ENCODE measurements at regions not wholly inside any gene's neighbourhood (a gene's known extent, or its start where the extent isn't known, plus 50 kb on each side); places are given as distances from the start of the nearest gene placed in this dataset.

DNA sequence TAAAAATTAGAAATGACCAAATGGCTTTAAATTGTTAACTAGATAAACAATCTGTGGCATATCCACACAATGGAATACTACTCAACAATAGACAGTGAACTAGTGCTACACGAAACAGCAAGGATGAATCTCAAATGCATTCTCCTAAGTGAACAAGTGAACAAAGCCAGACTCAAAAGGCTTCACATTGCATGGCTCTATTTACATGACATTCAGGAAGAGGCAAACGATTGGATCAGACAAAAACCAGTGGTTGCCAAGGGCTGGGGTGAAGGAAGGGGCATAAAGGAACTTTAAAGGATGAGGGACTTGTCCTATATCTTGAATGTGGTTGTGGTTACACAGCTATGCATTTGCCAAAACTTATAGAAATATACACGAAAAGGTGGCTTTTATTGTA, 184.3 kb downstream of the RPIA start:
- TF ChIP-seq, protein P1, sequence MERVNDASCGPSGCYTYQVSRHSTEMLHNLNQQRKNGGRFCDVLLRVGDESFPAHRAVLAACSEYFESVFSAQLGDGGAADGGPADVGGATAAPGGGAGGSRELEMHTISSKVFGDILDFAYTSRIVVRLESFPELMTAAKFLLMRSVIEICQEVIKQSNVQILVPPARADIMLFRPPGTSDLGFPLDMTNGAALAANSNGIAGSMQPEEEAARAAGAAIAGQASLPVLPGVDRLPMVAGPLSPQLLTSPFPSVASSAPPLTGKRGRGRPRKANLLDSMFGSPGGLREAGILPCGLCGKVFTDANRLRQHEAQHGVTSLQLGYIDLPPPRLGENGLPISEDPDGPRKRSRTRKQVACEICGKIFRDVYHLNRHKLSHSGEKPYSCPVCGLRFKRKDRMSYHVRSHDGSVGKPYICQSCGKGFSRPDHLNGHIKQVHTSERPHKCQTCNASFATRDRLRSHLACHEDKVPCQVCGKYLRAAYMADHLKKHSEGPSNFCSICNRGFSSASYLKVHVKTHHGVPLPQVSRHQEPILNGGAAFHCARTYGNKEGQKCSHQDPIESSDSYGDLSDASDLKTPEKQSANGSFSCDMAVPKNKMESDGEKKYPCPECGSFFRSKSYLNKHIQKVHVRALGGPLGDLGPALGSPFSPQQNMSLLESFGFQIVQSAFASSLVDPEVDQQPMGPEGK (CRISPR knock-in tag; IDR thresholded peaks at IDR 0.05; ENCODE audit: borderline replicate concordance): no peak
- TF ChIP-seq PPARA (CRISPR knock-in tag; IDR thresholded peaks at IDR 0.05; ENCODE audit: borderline replicate concordance) (no peak), SNAI2 (CRISPR knock-in tag; IDR thresholded peaks at IDR 0.05) (no peak), ZNF70 (CRISPR knock-in tag; IDR thresholded peaks at IDR 0.05) (no peak)
- TF ChIP-seq, protein P2, sequence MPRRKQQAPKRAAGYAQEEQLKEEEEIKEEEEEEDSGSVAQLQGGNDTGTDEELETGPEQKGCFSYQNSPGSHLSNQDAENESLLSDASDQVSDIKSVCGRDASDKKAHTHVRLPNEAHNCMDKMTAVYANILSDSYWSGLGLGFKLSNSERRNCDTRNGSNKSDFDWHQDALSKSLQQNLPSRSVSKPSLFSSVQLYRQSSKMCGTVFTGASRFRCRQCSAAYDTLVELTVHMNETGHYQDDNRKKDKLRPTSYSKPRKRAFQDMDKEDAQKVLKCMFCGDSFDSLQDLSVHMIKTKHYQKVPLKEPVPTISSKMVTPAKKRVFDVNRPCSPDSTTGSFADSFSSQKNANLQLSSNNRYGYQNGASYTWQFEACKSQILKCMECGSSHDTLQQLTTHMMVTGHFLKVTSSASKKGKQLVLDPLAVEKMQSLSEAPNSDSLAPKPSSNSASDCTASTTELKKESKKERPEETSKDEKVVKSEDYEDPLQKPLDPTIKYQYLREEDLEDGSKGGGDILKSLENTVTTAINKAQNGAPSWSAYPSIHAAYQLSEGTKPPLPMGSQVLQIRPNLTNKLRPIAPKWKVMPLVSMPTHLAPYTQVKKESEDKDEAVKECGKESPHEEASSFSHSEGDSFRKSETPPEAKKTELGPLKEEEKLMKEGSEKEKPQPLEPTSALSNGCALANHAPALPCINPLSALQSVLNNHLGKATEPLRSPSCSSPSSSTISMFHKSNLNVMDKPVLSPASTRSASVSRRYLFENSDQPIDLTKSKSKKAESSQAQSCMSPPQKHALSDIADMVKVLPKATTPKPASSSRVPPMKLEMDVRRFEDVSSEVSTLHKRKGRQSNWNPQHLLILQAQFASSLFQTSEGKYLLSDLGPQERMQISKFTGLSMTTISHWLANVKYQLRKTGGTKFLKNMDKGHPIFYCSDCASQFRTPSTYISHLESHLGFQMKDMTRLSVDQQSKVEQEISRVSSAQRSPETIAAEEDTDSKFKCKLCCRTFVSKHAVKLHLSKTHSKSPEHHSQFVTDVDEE (CRISPR knock-in tag; IDR thresholded peaks at IDR 0.05): no peak
